H1 (cell line): ENCODE measurements at regions not wholly inside any gene's neighbourhood (a gene's known extent, or its start where the extent isn't known, plus 50 kb on each side); places are given as distances from the start of the nearest gene placed in this dataset.

Experiments used
- CTCF ChIA-PET: fragments of 300-600 bp; sonication (Branson Sonifier 250); formaldehyde crosslinking; loops from one replicate; lab custom pipeline; 2021; ENCODE audit not compliant: partially characterized antibody; lab: Charles Lee
- POLR2A ChIA-PET: fragments of 300-600 bp; sonication (Branson Sonifier 250); formaldehyde crosslinking; loops from one replicate; lab custom pipeline; 2021; ENCODE audit warnings: inconsistent platforms; ENCODE audit not compliant: partially characterized antibody; lab: Charles Lee
- DNase-seq, 2 experiments: peaks; one replicate each; pipeline versions ENCODE4 v3.0.0 to v3.0.0-alpha.2; 2010 to 2022; ENCODE audit warnings: low spot score in 2 of 2, low read depth in 1 of 2, mixed read lengths in 1 of 2
- FAIRE-seq: peaks from 2 replicates; lab custom pipeline; 2011; peaks lifted over from hg19 to GRCh38; lab: Jason Lieb, UNC
- H2AFZ ChIP-seq: 2 replicates; pipeline ENCODE4 v1.8.1; 2012; ENCODE audit warnings: low read length, inconsistent platforms
- H2AK5ac ChIP-seq: 2 replicates; pipeline ENCODE4 v1.6.1; 2013; ENCODE audit warnings: low read depth, low read length
- H2BK120ac ChIP-seq: replicated peaks from 2 replicates; pipeline ENCODE3; 2013; ENCODE audit warnings: low read depth, low read length, inconsistent platforms
- H2BK12ac ChIP-seq: 2 replicates; pipeline ENCODE4 v1.6.1; 2013; ENCODE audit warnings: low read depth, low read length
- H2BK15ac ChIP-seq: 2 replicates; pipeline ENCODE4 v1.6.1; 2013; ENCODE audit warnings: low read length
- H2BK20ac ChIP-seq: 2 replicates; pipeline ENCODE4 v1.6.1; 2013; ENCODE audit warnings: low read length
- H2BK5ac ChIP-seq: 2 replicates; pipeline ENCODE4 v1.6.1; 2013; ENCODE audit warnings: low read depth, low read length
- H3K14ac ChIP-seq: 2 replicates; pipeline ENCODE4 v1.6.1; 2013; ENCODE audit warnings: inconsistent platforms; ENCODE audit not compliant: insufficient read length
- H3K18ac ChIP-seq: 2 replicates; pipeline ENCODE4 v1.6.1; 2013; ENCODE audit warnings: low read length; ENCODE audit errors: extremely low read depth
- H3K23ac ChIP-seq: 2 replicates; pipeline ENCODE4 v1.6.1; 2013; ENCODE audit warnings: inconsistent platforms; ENCODE audit not compliant: insufficient read length
- H3K23me2 ChIP-seq: 2 replicates; pipeline ENCODE4 v1.6.1; 2013; ENCODE audit warnings: low read depth, low read length
- H3K27ac ChIP-seq: 2 replicates; pipeline ENCODE4 v1.6.1; 2011; ENCODE audit warnings: low read depth, low read length, inconsistent platforms
- H3K27me3 ChIP-seq, 4 experiments: replicated peaks in 1 of 4; 1 replicate in 1 of 4; 2 replicates in 3 of 4; pipeline versions ENCODE4 v1.6.1 to v1.8.1; 2011 to 2013; ENCODE audit warnings: low read length in 3 of 4, mild to moderate bottlenecking in 3 of 4, inconsistent platforms in 2 of 4, mixed read lengths in 2 of 4, moderate library complexity in 1 of 4; ENCODE audit not compliant: control insufficient read depth in 3 of 4, insufficient read depth in 3 of 4; ENCODE audit errors: extremely low read depth in 1 of 4
- H3K36me3 ChIP-seq, 4 experiments: 2 replicates each; pipeline versions ENCODE4 v1.6.1 to v1.8.1; 2011 to 2013; ENCODE audit warnings: mild to moderate bottlenecking in 4 of 4, low read length in 3 of 4, moderate library complexity in 2 of 4, control low read depth in 1 of 4, inconsistent platforms in 1 of 4; ENCODE audit not compliant: insufficient read depth in 4 of 4, control insufficient read depth in 2 of 4
- H3K4ac ChIP-seq: replicated peaks from 2 replicates; pipeline ENCODE3; 2013; ENCODE audit warnings: low read length, low read depth, mixed read lengths, inconsistent platforms; ENCODE audit not compliant: insufficient read length
- H3K4me1 ChIP-seq, 4 experiments: replicated peaks in 1 of 4; 1 replicate in 1 of 4; 2 replicates in 3 of 4; pipeline versions ENCODE4 v1.6.1 to v1.8.1; 2011 to 2013; ENCODE audit warnings: low read length in 3 of 4, inconsistent platforms in 2 of 4, mixed read lengths in 1 of 4; ENCODE audit not compliant: insufficient read depth in 4 of 4, control insufficient read depth in 3 of 4
- H3K4me2 ChIP-seq, 2 experiments: 2 replicates each; pipeline versions ENCODE4 v1.6.1 to v1.8.1; 2011 to 2013; ENCODE audit warnings: low read depth in 2 of 2, low read length in 2 of 2, control low read depth in 1 of 2, inconsistent platforms in 1 of 2, mild to moderate bottlenecking in 1 of 2; ENCODE audit not compliant: insufficient read depth in 1 of 2
- H3K4me3 ChIP-seq, 4 experiments: fragments of 200-600, 300-600 bp in 1 of 4; sonication (generic), shearing (Covaris generic), sonication (Bioruptor Twin) in 1 of 4; 2 replicates each; pipeline versions ENCODE4 v1.5.1 to v1.8.1; 2011 to 2016; ENCODE audit warnings: low read length in 4 of 4, low read depth in 3 of 4, control low read depth in 2 of 4, inconsistent platforms in 2 of 4, mild to moderate bottlenecking in 2 of 4, mixed read lengths in 1 of 4, moderate library complexity in 1 of 4; ENCODE audit not compliant: insufficient read depth in 2 of 4; ENCODE audit errors: extremely low read depth in 1 of 4
- H3K56ac ChIP-seq: replicated peaks from 2 replicates; pipeline ENCODE3; 2013; ENCODE audit warnings: low read depth, mild to moderate bottlenecking, mixed read lengths, low read length, inconsistent platforms; ENCODE audit not compliant: insufficient read length
- H3K79me1 ChIP-seq: 2 replicates; pipeline ENCODE4 v1.6.1; 2013; ENCODE audit warnings: low read depth, low read length, control low read depth
- H3K79me2 ChIP-seq, 2 experiments: 2 replicates each; pipeline versions ENCODE4 v1.6.1 to v1.8.1; 2012 to 2013; ENCODE audit warnings: low read length in 2 of 2, mild to moderate bottlenecking in 2 of 2, inconsistent platforms in 1 of 2; ENCODE audit not compliant: insufficient read depth in 2 of 2, control insufficient read depth in 1 of 2
- H3K9ac ChIP-seq, 4 experiments: replicated peaks in 1 of 4; 1 replicate in 1 of 4; 2 replicates in 3 of 4; pipeline versions ENCODE4 v1.6.1 to v1.8.1; 2011 to 2013; ENCODE audit warnings: low read depth in 3 of 4, low read length in 3 of 4, control low read depth in 2 of 4, mild to moderate bottlenecking in 2 of 4, moderate library complexity in 2 of 4, inconsistent platforms in 1 of 4; ENCODE audit errors: extremely low read depth in 1 of 4
- H3K9me3 ChIP-seq, 2 experiments: 2 replicates each; pipeline versions ENCODE4 v1.6.1 to v1.8.1; 2012 to 2013; ENCODE audit warnings: mild to moderate bottlenecking in 2 of 2, moderate library complexity in 2 of 2, control low read depth in 1 of 2, inconsistent platforms in 1 of 2, low read depth in 1 of 2, low read length in 1 of 2, mixed read lengths in 1 of 2; ENCODE audit not compliant: insufficient read depth in 2 of 2
- H4K20me1 ChIP-seq, 2 experiments: replicated peaks in 1 of 2; 2 replicates each; pipeline versions ENCODE3 to v1.8.1; 2011 to 2013; ENCODE audit warnings: inconsistent platforms in 2 of 2, low read length in 2 of 2, mild to moderate bottlenecking in 1 of 2; ENCODE audit not compliant: insufficient read depth in 2 of 2, control insufficient read depth in 1 of 2
- H4K5ac ChIP-seq: 2 replicates; pipeline ENCODE4 v1.6.1; 2013; ENCODE audit warnings: low read length, low read depth, mixed read lengths, inconsistent platforms; ENCODE audit not compliant: insufficient read length
- H4K8ac ChIP-seq: 2 replicates; pipeline ENCODE4 v1.8.0; 2013; ENCODE audit warnings: mild to moderate bottlenecking, moderate library complexity, low read length, inconsistent platforms; ENCODE audit not compliant: insufficient read depth; ENCODE audit errors: extremely low read depth
- H4K91ac ChIP-seq: replicated peaks from 2 replicates; pipeline ENCODE3; 2013; ENCODE audit warnings: low read length, mixed read lengths, inconsistent platforms; ENCODE audit not compliant: insufficient read length
- ATF2 ChIP-seq: IDR thresholded peaks from 2 replicates; pipeline ENCODE4 v1.6.1; 2012; ENCODE audit warnings: low read length, inconsistent platforms
- BACH1 ChIP-seq: IDR thresholded peaks from 2 replicates; pipeline ENCODE4 v1.6.1; 2012; ENCODE audit warnings: low read length, improper control_type of control experiment
- CBX5 ChIP-seq: fragments of 300-800, 300-1000 bp; sonication (generic); IDR thresholded peaks from 2 replicates; pipeline ENCODE4 v1.7.1; 2016; ENCODE audit warnings: antibody characterized with exemption, low read length, low read depth
- CEBPB ChIP-seq: IDR thresholded peaks from 2 replicates; pipeline ENCODE4 v1.6.1; 2012; ENCODE audit warnings: low read depth, low read length
- CHD1 ChIP-seq: IDR thresholded peaks from 2 replicates; pipeline ENCODE4 v1.6.1; 2012; ENCODE audit warnings: low read depth, low read length, improper control_type of control experiment
- KDM1A ChIP-seq: fragments of 200-600, 300-600 bp; sonication (generic); IDR thresholded peaks from 2 replicates; pipeline ENCODE4 v1.7.1; 2016; ENCODE audit warnings: mild to moderate bottlenecking, low read length, borderline replicate concordance
- MAFK ChIP-seq: IDR thresholded peaks from 2 replicates; pipeline ENCODE4 v1.6.1; 2012; ENCODE audit warnings: low read depth, mild to moderate bottlenecking, improper control_type of control experiment, low read length
- NANOG ChIP-seq: IDR thresholded peaks from 2 replicates; pipeline ENCODE4 v1.6.1; 2011; ENCODE audit warnings: low read length, low read depth, mild to moderate bottlenecking, inconsistent platforms; ENCODE audit not compliant: insufficient read depth, poor library complexity, severe bottlenecking
- POLR2AphosphoS5 ChIP-seq: IDR thresholded peaks from 2 replicates; pipeline ENCODE4 v1.6.1; 2011; ENCODE audit warnings: low read depth, low read length
- POU5F1 ChIP-seq: IDR thresholded peaks from 2 replicates; pipeline ENCODE4 v1.6.1; 2011; ENCODE audit warnings: low read depth, mild to moderate bottlenecking, low read length, moderate library complexity
- RAD21 ChIP-seq, 2 experiments: IDR thresholded peaks in 1 of 2; conservative IDR thresholded peaks in 1 of 2; 2 replicates each; pipeline ENCODE4 v1.6.1; 2011; ENCODE audit warnings: low read depth in 2 of 2, low read length in 2 of 2, improper control_type of control experiment in 1 of 2, inconsistent platforms in 1 of 2, mild to moderate bottlenecking in 1 of 2, moderate library complexity in 1 of 2
- SIX5 ChIP-seq: IDR thresholded peaks from 2 replicates; pipeline ENCODE4 v1.6.1; 2011; ENCODE audit warnings: mild to moderate bottlenecking, low read depth, low read length
- USF2 ChIP-seq: IDR thresholded peaks from 2 replicates; pipeline ENCODE4 v1.6.1; 2011; ENCODE audit warnings: low read length, improper control_type of control experiment
- WGBS, 2 experiments: shearing (Covaris generic) in 1 of 2; methylation state at CpG; one replicate each; pipeline versions ENCODE4 v1.1.6 to v1.1.7; 2013 to 2015; ENCODE audit warnings: low lambda C conversion rate in 2 of 2, mixed read lengths in 2 of 2, inconsistent platforms in 1 of 2, low coverage in 1 of 2, missing lambda C conversion rate in 1 of 2; ENCODE audit not compliant: insufficient replicate concordance in 2 of 2, insufficient coverage in 1 of 2, insufficient read length in 1 of 2; ENCODE audit errors: extremely low coverage in 1 of 2, missing lambda C conversion rate in 1 of 2; 5-methylcytosine and 5-hydroxymethylcytosine counted together

- Histone ChIP-seq H3K27ac (no peak overlapping the region), H2BK20ac (no peak overlapping the region), H2AFZ (no peak overlapping the region), H2AK5ac (no peak overlapping the region), H4K91ac (no peak overlapping the region), H3K36me3 (no peaks in the 10 kb centered on the region), H2BK12ac (no peak overlapping the region), H3K23ac (no peak overlapping the region), H3K4ac (no peak overlapping the region), H3K18ac (no peak overlapping the region), H3K14ac (no peak overlapping the region), H2BK120ac (no peak overlapping the region), H3K4me3 (no peak overlapping the region), H3K9ac (no peak overlapping the region), H2BK15ac (no peak overlapping the region), H3K27me3 (no peaks in the 10 kb centered on the region), H3K79me2 (no peaks in the 10 kb centered on the region), H4K8ac (no peak overlapping the region), H4K20me1 (no peaks in the 10 kb centered on the region), H3K4me1 (no peaks in the 10 kb centered on the region), H3K9me3 (no peaks in the 10 kb centered on the region), H3K4me2 (no peak overlapping the region), H4K5ac (no peak overlapping the region), H2BK5ac (no peak overlapping the region), H3K23me2 (no peaks in the 10 kb centered on the region), H3K56ac (no peak overlapping the region), H3K79me1 (no peaks in the 10 kb centered on the region)
- ChIA-PET CTCF (no interaction called here), POLR2A (no interaction called here)
- WGBS, 2 experiments, result 94% methylated on average over 1 of the region's 1 CpG; no CpG with 5 or more reads in 1 of the 2 experiments
- FAIRE-seq (no peak), DNase-seq (no peak)
- TF ChIP-seq RAD21 (IDR thresholded peaks at IDR 0.05 in 1 of 2, conservative IDR thresholded peaks at IDR 0.05 in 1 of 2; ENCODE audit: low read depth in 2 of 2, low read length in 2 of 2) (no peak), CBX5 (no peak), CHD1 (no peak), BACH1 (no peak), MAFK (no peak), ATF2 (no peak), SIX5 (no peak), POLR2AphosphoS5 (no peak), CEBPB (no peak), POU5F1 (no peak), KDM1A (no peak), USF2 (no peak), NANOG (no peak)
Measured at GRCh38 chr6:112665815-112666214, 318.7 kb downstream of the RFPL4B start.
